Umbilical cord (tissue), 1 donor: ENCODE measurements at regions not wholly inside any gene's neighbourhood (a gene's known extent, or its start where the extent isn't known, plus 50 kb on each side); places are given as distances from the start of the nearest gene placed in this dataset.
"Not testable (repeated sequence)": the region's sequence is repeated elsewhere in the genome, so short reads cannot be mapped to it uniquely, and the experiment has no call there.

ENCODE experiments used
- DNase-seq: peaks from one replicate; pipeline ENCODE4 v3.0.0-alpha.2; 2015; ENCODE audit warnings: low spot score

DNA sequence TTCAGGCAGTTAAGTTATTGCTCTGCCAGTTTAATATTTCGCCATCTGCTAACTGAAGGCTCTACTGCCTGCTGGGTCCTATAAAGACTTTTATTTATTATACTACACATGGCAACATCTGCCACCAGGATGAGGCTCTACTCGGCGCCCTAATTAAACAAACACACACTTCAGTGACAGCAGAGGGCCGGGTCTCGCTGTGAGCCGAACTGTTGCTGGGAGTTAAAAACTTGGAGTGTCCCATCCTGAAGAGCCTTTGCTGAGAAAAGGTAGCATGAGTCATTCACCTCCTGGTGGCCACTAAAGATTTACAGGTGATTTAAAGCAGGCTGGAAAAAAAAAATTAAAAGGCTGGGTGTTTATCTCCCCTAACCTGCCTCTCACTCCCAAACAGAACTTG, 183.7 kb downstream of the NPIPA8 start:
- not testable (repeated sequence) for DNase-seq

DNA sequence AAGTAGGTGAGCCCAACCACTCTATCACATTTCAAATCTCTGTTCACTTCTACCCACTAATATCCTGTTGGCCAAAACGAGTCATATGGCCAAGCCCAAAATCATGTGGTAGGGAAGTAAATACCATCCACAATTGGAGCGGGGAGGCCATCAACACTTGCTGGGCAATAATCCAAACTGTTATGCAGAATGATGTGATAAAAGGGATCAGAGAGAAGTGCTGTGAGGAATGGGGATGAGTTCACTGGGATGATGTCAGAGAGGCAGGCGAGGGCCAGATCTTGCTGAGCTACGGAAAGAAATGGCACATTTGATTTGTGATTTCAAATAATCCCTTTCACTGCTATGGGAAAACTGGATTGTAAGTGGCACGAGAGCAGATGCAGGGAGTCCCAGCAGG, 188.4 kb downstream of the NPIPA8 start:
- not testable (repeated sequence) for DNase-seq

DNA sequence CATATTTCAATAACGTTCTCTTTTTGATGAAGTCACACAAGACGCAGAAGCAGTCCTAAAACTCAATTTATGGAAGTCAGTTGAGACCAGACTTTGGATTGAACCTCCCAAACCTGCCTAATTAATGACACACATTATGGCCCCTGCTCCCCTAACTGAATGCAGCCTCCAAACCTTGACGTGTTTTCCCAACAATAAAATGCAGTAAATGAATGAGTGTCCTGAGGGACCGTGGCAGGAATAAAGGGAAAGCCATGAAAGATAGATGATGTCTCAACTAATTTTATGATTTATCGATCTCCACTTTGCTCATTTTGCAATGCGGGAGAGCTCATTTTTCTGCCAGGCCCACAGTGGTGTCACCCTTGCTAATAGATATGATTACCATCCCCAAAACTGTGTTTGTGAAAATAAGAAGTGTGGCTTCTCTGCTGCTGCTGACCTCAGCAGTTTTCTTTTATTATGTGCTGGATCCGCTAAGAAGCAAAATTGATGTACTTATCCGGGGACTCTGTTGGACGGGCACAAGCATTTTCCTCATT, 189.9 kb downstream of the NPIPA8 start:
- not testable (repeated sequence) for DNase-seq

DNA sequence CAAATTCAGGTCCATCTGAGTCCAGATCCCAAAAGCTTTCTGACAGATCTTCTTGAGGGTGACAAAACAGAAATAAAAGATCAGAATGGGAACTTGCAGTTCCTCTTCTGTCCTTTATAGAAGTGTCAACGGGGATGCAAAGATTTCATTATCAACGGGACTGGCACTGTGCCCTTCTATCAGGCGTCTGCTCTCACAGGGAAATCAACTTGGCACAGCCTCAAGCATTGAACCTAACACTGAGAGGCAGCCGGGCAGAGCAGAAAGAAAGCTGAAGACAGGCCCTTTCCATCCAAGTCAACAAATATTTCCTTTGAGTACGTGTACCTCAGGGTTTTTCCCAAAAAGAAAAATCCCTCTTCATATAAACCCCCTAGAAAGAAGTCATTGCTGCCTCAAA, 194.5 kb downstream of the NPIPA8 start:
- not testable (repeated sequence) for DNase-seq

DNA sequence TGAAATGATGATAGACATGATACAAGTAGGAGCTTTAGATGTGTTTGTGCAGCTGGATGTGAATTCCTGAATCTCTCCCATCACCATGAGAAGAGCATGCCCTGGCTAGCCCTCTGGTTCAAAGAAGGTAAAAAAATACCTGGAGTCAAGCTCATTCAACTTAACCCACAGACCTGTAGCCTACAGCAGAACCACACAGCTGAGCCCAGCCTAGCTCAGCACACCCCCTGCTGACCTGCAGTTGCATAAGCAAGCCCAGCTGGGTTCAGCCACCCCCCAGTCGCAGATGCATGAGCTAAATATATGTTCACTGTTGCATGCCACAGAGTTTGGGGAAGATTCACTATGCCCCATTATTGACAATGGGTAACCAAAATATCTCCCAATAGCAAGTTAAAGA, 200.2 kb downstream of the NPIPA8 start:
- not testable (repeated sequence) for DNase-seq

DNA sequence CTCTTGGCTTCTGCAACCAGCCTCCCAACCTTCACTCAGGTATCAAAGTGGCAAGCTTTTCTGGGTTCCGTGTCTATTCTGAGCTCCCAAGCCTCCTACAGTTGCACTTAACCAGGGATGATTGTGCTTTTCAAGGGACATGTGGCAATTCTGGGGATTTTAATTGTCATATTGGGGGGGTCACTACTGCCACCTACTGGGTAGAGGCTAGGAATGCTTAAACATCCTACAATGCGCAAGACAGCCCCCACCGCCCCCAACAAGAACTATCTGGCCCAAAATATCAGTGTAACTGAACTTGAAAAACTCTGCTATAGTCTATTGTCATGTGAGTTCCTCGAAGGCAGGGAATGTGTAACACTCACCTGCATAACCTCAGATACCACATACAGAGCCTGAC, 201.5 kb downstream of the NPIPA8 start:
- DNase-seq = not testable (repeated sequence)

DNA sequence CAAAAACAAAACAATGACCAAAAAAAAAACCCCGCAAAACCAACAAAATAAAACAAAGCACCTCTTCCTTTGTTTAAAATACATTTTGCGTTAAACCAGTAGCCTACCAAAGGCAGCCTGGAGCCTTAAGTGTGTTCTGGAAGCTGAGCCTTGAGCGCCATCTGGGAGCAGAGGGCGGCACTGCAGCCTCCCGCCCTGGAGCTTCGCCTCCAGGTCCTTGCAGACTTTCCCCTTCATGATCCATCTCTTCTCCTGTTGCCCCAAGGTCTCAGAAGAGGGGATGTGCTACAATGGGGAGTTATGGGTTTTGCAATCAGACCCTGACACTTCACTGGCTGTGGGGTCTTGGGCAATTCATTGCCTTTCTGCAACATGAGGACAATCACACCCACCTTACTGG, 204.9 kb downstream of the NPIPA8 start:
- not testable (repeated sequence) for DNase-seq

DNA sequence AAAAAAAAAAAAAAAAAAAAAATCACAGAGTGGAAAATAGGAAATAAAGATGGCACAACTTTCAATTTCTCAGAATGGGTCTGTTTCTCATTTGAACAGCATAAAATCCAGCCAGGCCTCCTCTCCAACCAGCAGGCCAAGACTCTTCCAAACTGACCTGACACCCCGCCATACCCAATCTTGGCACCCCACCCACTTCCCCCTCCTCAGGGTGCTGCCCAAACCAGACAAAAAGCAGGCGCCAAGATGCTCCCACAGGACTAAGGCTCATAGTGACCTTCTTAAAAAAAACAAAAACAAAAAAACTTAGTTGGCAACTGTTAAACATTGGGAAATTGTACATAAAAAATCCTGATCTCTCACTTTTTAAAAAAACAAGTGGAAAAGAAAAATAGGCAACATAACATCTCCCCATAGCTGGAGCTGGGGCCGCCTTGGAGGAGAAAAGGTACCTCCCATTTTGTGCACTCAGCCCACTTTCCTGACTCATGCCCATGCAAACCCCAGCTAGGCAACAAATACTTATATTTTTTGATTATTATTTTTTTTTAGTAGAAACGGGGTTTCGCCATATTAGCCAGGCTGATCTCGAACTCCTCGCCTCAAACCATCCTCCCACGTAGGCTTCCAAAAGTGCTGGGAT, 205.9 kb downstream of the NPIPA8 start:
- DNase-seq = not testable (repeated sequence)

DNA sequence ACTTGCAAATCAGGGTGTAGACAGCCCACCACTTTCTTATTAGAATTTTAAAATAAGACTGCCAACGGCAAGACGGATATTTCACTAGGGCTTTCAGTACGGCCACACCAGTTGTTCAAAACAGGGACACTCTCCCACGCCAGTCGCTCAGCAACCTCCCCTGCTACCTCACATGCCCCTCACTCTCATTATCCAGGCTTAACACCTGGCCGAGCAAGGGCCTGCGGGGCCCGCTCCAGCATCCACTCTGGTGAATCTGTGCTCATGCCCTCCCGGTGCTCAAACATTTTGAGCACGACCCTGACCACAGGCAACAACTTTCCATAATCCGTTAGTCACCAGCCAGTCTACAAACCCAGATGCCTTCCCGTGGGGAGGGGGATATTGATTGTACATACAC, 209.5 kb downstream of the NPIPA8 start:
- DNase-seq = not testable (repeated sequence)

DNA sequence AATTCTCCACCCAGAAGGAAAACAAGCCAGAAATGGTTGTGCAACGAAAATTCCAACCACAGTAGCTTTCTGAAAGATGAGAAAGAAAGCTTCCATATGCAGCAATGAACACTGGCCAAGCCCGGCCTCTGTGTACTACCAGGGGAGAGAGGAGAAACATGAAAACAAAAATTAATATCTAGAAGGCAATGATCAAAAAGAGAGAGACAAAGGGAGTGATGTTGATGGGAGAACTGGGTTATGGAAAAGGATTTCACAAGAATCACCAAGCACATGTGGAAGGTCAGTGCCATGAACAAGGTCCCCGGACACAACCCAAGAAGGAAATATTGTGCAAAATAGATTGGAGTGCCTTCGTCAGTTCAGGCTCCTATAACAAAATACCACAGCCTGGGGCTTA, 217.4 kb downstream of the NPIPA8 start:
- not testable (repeated sequence) for DNase-seq

DNA sequence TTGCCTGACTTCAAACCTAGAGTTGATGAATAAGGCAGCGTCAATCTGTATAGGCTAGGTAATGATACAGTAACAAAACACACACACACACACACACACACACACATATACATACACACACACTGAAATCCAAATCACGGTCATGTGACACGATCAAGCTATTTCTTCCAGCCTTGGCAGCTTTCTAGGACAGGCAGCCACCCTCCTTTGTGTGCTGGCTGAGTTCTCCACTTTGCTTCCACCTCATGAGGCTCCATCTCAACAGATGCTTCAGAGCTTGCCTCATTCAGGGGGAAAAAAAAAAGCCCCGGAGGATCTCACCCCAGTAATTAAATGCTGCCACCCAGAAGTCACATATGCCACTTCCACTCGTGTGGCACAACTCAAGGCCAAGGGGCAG, 217.9 kb downstream of the NPIPA8 start:
- DNase-seq = not testable (repeated sequence)

DNA sequence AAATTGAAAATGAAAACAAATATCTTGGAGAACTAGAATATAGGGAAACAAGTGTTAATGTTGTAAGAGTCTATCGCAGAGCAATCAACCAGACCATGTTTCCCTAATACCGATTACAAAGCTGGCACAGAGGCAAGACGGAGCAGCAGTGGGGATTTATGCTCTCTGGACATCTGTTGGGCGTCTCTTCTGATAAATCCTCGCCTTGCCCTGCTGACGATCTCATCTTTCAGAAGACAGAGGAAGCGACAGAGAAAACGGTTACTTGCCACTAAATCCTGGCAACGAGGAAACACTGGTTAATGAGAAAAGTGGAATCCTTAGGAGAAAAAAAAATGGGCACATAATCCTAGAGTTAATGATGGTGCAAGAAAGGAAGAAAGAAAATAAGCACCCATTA, 218.5 kb downstream of the NPIPA8 start:
- peak; percentile 1 for DNase-seq

DNA sequence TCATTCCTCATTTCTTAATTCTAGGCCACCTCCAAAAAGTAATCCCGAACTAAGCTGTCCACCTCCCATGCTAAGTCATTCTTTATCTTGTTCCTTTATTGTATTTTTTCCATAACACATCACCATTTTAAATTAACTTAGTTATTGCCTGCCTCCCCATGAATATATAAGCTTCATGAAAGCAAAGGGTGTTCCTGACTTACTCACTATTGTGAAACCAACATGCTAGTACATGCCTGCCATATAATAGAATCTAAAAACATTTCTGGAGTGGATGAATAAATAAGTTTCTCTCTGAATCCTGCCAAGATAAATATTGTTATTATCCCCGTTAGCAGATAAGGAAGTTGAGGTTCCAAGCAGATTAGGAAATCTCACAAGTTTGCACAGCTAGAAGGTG, 232.1 kb downstream of the NPIPA8 start:
- DNase-seq = not testable (repeated sequence)

DNA sequence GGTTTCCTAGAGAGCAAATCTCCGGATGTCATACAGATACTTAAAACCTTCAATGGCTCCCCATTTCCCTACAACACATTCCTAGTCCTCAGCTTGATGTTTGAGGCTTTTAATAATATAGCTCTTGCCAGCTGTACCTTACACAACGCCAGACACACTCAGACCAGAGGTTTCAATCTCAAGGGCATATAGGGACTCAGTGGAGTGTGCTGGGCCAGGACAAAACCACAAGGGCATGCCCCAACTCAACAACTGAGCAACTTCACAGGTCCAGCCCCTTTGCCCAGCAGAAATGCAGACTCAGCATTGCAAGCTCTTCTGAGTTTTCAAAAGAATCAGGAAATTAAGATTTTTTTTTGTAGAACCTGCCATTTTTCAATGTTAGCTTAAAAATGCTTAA, 235.5 kb downstream of the NPIPA8 start:
- DNase-seq = not testable (repeated sequence)

DNA sequence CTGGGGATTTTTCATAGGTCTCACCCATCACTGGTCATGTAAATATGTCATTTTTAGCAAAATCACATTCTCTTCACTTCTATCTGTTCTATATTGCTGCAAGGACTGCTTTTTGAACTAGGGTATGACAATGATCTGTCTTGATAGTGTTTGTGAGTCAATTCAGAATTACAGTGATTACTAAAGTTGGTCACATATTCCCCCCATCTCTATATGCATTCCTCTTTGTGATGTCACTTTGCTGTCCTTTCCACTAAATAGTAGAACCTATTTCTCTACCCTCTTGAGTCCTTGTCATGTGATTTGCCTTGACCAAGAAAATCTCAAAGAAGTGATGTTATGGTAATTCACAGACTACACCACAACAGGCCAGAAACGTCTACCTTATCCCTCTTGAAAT, 243.9 kb downstream of the NPIPA8 start:
- not testable (repeated sequence) for DNase-seq

DNA sequence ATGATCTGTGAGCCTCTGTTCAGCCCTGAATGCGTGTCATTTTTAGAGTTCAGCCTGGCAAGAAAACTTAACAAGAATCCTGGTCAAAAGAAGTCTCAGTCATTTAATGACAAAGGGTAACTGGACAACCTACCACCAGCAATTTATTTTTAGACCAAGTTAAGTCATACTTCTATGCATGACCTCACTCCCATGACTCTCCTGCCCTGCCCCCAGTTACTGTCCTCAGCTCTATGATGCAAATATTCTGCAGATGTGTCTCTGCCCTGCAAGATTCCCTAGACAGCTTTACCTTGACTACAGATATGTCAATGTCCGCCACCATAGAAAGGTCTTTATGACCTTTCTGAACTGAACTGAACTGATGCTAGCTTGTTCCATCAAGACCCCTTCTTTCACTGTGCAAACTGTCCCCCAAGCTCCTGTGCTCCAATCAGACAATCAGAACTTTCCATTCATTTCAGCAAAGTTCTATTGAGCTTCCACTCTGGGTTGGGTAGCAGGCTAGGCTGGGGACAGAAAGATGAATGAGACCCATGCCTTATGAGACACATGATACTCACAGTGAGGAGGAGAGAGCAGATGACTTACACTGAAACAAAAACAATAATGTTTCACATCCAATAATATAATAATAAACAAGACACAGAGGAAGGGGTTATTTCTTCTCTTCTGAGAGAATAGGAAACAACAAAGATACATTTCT, 255.7 kb downstream of the NPIPA8 start:
- DNase-seq = not testable (repeated sequence)

DNA sequence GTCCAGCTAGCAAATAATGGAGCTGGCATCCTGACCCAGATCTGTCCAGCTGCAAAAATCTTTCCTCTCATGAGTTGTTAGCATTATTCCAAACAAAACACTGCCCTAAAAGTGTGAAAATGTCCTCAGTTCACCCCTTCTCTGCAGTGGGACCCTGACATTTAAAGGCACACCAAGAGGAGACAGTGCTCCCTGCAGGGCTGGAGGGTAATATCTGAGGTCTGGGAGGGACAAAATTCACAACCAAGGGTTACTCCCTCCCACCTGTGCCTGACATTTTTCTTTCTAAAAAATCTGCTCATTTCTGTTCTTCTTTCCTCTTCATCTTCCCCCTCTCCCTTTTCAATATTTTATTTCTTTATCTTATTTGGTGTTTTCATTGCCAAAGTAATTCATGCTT, 258.6 kb downstream of the NPIPA8 start:
- DNase-seq = not testable (repeated sequence)

DNA sequence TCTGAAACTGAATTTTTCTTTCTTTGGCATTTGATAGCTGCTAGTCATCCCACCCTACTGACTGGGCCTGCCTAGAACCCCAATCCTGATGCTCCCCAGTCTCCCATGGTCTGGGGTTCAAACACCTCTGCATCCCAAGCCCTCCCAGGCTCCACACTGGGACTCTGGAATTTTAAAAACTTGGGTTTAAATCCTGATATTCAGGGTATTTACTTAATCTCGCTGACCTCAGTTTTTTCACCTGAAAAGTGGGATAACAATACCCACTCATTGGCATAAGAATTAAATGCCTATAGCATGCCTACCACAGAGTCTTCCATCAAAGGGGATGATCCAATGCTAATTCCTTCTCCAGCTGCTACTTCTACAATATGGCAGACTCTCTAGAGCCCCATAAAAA, 264.4 kb downstream of the NPIPA8 start:
- no peak for DNase-seq

DNA sequence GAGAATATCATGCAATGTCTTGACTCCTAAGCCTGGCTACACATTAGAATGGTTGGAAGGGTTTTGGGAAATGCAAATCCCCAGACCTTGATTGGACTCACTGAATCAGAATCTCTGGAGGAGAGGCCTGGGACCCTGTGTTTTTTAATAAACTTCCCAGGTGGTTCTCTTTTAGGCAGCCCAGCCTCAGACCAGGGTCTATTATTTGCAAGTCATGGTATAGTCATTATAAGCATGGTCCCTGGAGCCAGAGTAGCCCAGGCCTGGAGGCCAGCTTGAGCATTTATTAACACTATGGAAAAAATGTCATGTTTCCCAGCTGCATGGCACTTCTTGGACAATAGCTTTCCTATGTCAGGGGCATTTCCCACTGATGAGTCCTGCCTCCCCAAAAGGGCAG, 266.9 kb downstream of the NPIPA8 start:
- no peak for DNase-seq

DNA sequence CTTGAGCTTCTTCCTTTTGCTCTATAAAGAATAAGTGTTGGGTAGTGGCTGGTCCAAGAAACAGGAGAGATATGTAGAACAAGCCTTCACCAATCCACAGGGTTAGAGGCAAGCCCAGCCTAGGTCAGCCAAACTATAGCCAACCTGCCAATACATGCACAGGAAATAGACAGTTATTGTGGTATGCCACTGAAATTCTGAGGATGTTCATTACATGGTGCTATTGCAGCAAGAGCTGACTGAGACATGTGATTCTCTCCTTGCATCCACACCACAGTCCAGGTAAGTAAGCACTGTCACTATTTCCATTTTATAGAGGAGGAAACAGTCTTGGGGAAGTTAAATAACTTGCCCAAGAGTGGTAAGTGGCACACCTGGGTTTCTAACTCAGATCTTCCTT, 268.1 kb downstream of the NPIPA8 start:
- no peak for DNase-seq

DNA sequence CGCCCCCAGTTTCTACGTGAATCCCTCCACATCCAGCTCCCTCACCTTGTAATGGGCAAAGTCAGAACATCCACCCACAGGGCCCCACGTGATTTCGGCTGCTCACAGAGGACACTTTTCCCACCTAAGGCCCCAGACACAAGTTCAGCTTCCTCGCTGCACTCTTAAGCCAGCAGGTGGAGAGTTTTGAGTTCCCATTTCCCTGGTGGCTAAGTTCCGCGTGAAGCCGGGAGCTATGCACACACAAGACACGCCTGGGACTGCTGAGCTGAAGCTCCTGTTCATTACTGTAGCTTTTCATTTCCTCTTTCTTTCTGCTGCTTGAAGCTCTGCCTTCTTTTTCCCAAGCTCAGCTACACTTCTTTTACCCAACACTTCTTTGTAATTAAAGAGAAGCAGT, 273.8 kb downstream of the NPIPA8 start:
- DNase-seq = no peak

DNA sequence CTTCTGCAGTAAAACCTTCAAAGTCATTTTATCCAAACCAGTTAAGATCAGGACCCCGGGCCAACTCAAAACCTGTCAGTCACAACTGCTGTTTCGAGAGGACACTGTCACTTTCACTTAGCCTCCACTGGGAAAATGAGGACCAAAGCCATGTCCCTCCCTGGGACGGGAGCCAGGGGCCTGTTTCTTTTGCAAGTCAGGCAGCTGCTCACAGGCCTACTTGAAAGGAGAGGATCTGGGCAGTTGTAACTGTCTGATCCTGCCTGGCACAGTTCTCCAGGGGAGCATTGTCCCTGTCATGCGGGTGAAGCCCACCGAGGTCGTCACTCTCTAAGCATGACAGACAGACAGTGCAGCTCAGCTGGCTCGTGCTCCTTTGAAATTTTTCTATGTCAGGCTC, 276.2 kb downstream of the NPIPA8 start:
- no peak for DNase-seq

DNA sequence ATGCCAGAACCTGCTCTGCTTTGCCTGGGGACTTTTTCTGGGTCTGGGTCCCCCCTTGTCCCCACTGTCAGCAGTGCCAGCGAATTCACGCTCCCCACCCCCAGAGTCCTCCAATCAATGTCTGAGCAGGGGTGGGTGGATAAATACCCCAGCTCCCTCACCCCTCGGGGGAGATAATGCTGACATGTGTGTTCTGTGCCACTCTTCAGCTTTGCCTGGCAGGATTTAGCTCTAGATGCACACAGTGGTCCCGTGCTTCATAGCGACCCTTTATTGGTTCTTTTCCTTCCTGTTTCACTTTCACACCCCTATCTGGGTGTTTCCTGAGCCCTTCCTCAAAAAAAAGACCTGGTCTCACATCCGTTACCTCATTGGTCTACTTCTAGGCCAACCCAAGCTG, 277.0 kb downstream of the NPIPA8 start:
- no peak for DNase-seq
